Activated CD8-positive, alpha-beta T cell treated with anti-CD3 and anti-CD28 coated beads, Interleukin-2, amount 10 ng/mL, durations not matched to agents 7 days and 5 days (primary cell): ENCODE measurements at regions not wholly inside any gene's neighbourhood (a gene's known extent, or its start where the extent isn't known, plus 50 kb on each side); places are given as distances from the start of the nearest gene placed in this dataset.

Source experiments
- ATAC-seq: fragments of 150-1000 bp; cut with Tn5 transposase; one replicate; pipeline ENCODE4 v1.10.0; 2021; ENCODE audit warnings: moderate library complexity
- CTCF ChIA-PET: fragments of 350-600 bp; sonication (Branson Sonifier 250); formaldehyde crosslinking; loops from one replicate; lab custom pipeline; 2021; ENCODE audit warnings: antibody characterized with exemption; lab: Charles Lee
- POLR2A ChIA-PET: fragments of 350-600 bp; sonication (Branson Sonifier 250); formaldehyde crosslinking; loops from one replicate; lab custom pipeline; 2021; ENCODE audit warnings: antibody characterized with exemption; lab: Charles Lee
- DNase-seq: peaks from one replicate; pipeline ENCODE4 v3.0.0-alpha.2; 2020
- H3K27ac Mint-ChIP-seq: one replicate; pipeline ENCODE4 v1.8.0; 2021; ENCODE audit warnings: mild to moderate bottlenecking, mixed read lengths
- H3K27me3 Mint-ChIP-seq: one replicate; pipeline ENCODE4 v1.8.0; 2021; ENCODE audit warnings: low read depth, mixed read lengths
- H3K36me3 Mint-ChIP-seq: one replicate; pipeline ENCODE4 v1.8.0; 2021; ENCODE audit warnings: low read depth, mixed read lengths
- H3K4me1 Mint-ChIP-seq: one replicate; pipeline ENCODE4 v1.8.0; 2021; ENCODE audit warnings: low read depth, mixed read lengths
- H3K4me3 Mint-ChIP-seq: one replicate; pipeline ENCODE4 v1.8.0; 2021; ENCODE audit warnings: mild to moderate bottlenecking, mixed read lengths
- H3K9me3 Mint-ChIP-seq: one replicate; pipeline ENCODE4 v1.8.0; 2022; ENCODE audit warnings: mixed read lengths; ENCODE audit not compliant: insufficient read depth

GRCh38 chr18:73985855-73986625, 161.6 kb downstream of the FBXO15 start:
- Mint-ChIP-seq H3K9me3 (peaks cover 6% of the 10 kb centered on the region), H3K27ac (no peak overlapping the region), H3K4me3 (no peak overlapping the region), H3K27me3 (no peaks in the 10 kb centered on the region), H3K4me1 (no peaks in the 10 kb centered on the region), H3K36me3 (no peaks in the 10 kb centered on the region)
- CTCF ChIA-PET = no interaction called here
- POLR2A ChIA-PET = no interaction called here
- ATAC-seq = no peak
- no peak for DNase-seq

- no peak for ATAC-seq
- POLR2A ChIA-PET = no interaction called here
- CTCF ChIA-PET = no interaction called here
Observed at GRCh38 chr18:73983970-73984369, 163.7 kb downstream of the FBXO15 start.

GRCh38 chr18:73983496-73983895, 164.1 kb downstream of the FBXO15 start:
- H3K27ac Mint-ChIP-seq = no peak overlapping the region
- H3K4me3 Mint-ChIP-seq = no peak overlapping the region
- ChIA-PET CTCF (no interaction called here), POLR2A (no interaction called here)
- no peaks in the 10 kb centered on the region for H3K27me3 Mint-ChIP-seq
- no peaks in the 10 kb centered on the region for H3K36me3 Mint-ChIP-seq
- H3K4me1 Mint-ChIP-seq = no peaks in the 10 kb centered on the region
- no peak for DNase-seq
- peaks cover 6% of the 10 kb centered on the region for H3K9me3 Mint-ChIP-seq
- ATAC-seq = no peak

More at GRCh38 chr18:73983970-73984369, 163.7 kb downstream of the FBXO15 start:
- peaks cover 6% of the 10 kb centered on the region for H3K9me3 Mint-ChIP-seq
- no peaks in the 10 kb centered on the region for H3K4me1 Mint-ChIP-seq
- no peak overlapping the region for H3K27ac Mint-ChIP-seq
- no peaks in the 10 kb centered on the region for H3K27me3 Mint-ChIP-seq
- DNase-seq = no peak
- H3K4me3 Mint-ChIP-seq = no peak overlapping the region
- H3K36me3 Mint-ChIP-seq = no peaks in the 10 kb centered on the region

GRCh38 chr18:73981796-73982195, 165.8 kb downstream of the FBXO15 start:
- Mint-ChIP-seq H3K36me3 (no peaks in the 10 kb centered on the region), H3K9me3 (no peaks in the 10 kb centered on the region), H3K27me3 (no peaks in the 10 kb centered on the region), H3K27ac (no peak overlapping the region), H3K4me1 (no peaks in the 10 kb centered on the region), H3K4me3 (no peak overlapping the region)
- ATAC-seq = no peak
- ChIA-PET CTCF (no interaction called here), POLR2A (no interaction called here)
- DNase-seq = no peak

GRCh38 chr18:73980289-73980979, 167.2 kb downstream of the FBXO15 start:
- ATAC-seq (no peak), DNase-seq (no peak)
- Mint-ChIP-seq H3K9me3 (no peaks in the 10 kb centered on the region), H3K27ac (no peak overlapping the region), H3K36me3 (no peaks in the 10 kb centered on the region), H3K27me3 (no peaks in the 10 kb centered on the region), H3K4me1 (peaks cover 4% of the 10 kb centered on the region), H3K4me3 (no peak overlapping the region)
- CTCF ChIA-PET = no interaction called here
- POLR2A ChIA-PET = no interaction called here

GRCh38 chr18:73979742-73980141, 167.9 kb downstream of the FBXO15 start:
- Mint-ChIP-seq H3K27ac (no peak overlapping the region), H3K4me3 (no peak overlapping the region), H3K9me3 (no peaks in the 10 kb centered on the region), H3K36me3 (no peaks in the 10 kb centered on the region), H3K4me1 (peaks cover 11% of the 10 kb centered on the region), H3K27me3 (no peaks in the 10 kb centered on the region)
- ATAC-seq (no peak), DNase-seq (no peak)
- ChIA-PET CTCF (no interaction called here), POLR2A (no interaction called here)

- ChIA-PET POLR2A (no interaction called here), CTCF (no interaction called here)
- H3K9me3 Mint-ChIP-seq = no peaks in the 10 kb centered on the region
- no peaks in the 10 kb centered on the region for H3K36me3 Mint-ChIP-seq
- H3K4me3 Mint-ChIP-seq = no peak overlapping the region
- no peak for ATAC-seq
- H3K27me3 Mint-ChIP-seq = no peaks in the 10 kb centered on the region
- no peak for DNase-seq
- H3K4me1 Mint-ChIP-seq = peaks cover 12% of the 10 kb centered on the region
- H3K27ac Mint-ChIP-seq = no peak overlapping the region
Observed at GRCh38 chr18:73976433-73976832, 171.2 kb downstream of the FBXO15 start.

GRCh38 chr18:73975266-73975665, 172.4 kb downstream of the FBXO15 start:
- Mint-ChIP-seq H3K27me3 (no peaks in the 10 kb centered on the region), H3K27ac (no peak overlapping the region), H3K4me3 (no peak overlapping the region), H3K36me3 (no peaks in the 10 kb centered on the region), H3K4me1 (peaks cover 12% of the 10 kb centered on the region), H3K9me3 (no peaks in the 10 kb centered on the region)
- POLR2A ChIA-PET = no interaction called here
- ATAC-seq (peak; percentile 84), DNase-seq (peak; percentile 69)
- CTCF ChIA-PET = no interaction called here

GRCh38 chr18:73973972-73974371, 173.7 kb downstream of the FBXO15 start:
- no peak for ATAC-seq
- H3K27me3 Mint-ChIP-seq = no peaks in the 10 kb centered on the region
- ChIA-PET CTCF (no interaction called here), POLR2A (no interaction called here)
- H3K36me3 Mint-ChIP-seq = no peaks in the 10 kb centered on the region
- no peak for DNase-seq
- no peak overlapping the region for H3K4me3 Mint-ChIP-seq
- H3K27ac Mint-ChIP-seq = no peak overlapping the region
- H3K4me1 Mint-ChIP-seq = peaks cover 12% of the 10 kb centered on the region
- no peaks in the 10 kb centered on the region for H3K9me3 Mint-ChIP-seq

GRCh38 chr18:73966954-73967353, 180.7 kb downstream of the FBXO15 start:
- Mint-ChIP-seq H3K9me3 (no peaks in the 10 kb centered on the region), H3K36me3 (no peaks in the 10 kb centered on the region), H3K27me3 (no peaks in the 10 kb centered on the region), H3K4me1 (no peaks in the 10 kb centered on the region), H3K4me3 (no peak overlapping the region), H3K27ac (no peak overlapping the region)
- CTCF ChIA-PET = no interaction called here
- POLR2A ChIA-PET = no interaction called here
- no peak for DNase-seq
- no peak for ATAC-seq

- H3K4me3 Mint-ChIP-seq = no peak overlapping the region
- H3K27ac Mint-ChIP-seq = no peak overlapping the region
- no peak for ATAC-seq
- no peaks in the 10 kb centered on the region for H3K9me3 Mint-ChIP-seq
- peaks cover 9% of the 10 kb centered on the region for H3K4me1 Mint-ChIP-seq
- no peaks in the 10 kb centered on the region for H3K36me3 Mint-ChIP-seq
- H3K27me3 Mint-ChIP-seq = peaks cover 3% of the 10 kb centered on the region
- POLR2A ChIA-PET = no interaction called here
- CTCF ChIA-PET = interaction anchor here (0.6 kb wide), 1 partner anchor 8 kb away, joined by 3 read pairs; no protein-coding TSS in a partner anchor
- no peak for DNase-seq
Observed at GRCh38 chr18:73962256-73962655, 185.4 kb downstream of the FBXO15 start.

GRCh38 chr18:73961804-73962203, 185.8 kb downstream of the FBXO15 start:
- Mint-ChIP-seq H3K4me3 (no peak overlapping the region), H3K4me1 (peaks cover 9% of the 10 kb centered on the region), H3K27me3 (peaks cover 3% of the 10 kb centered on the region), H3K27ac (no peak overlapping the region), H3K9me3 (no peaks in the 10 kb centered on the region), H3K36me3 (no peaks in the 10 kb centered on the region)
- ChIA-PET POLR2A (no interaction called here), CTCF (no interaction called here)
- DNase-seq (no peak), ATAC-seq (no peak)
